PC-3 (cell line): ENCODE measurements at regions not wholly inside any gene's neighbourhood (a gene's known extent, or its start where the extent isn't known, plus 50 kb on each side); places are given as distances from the start of the nearest gene placed in this dataset.

Experiments used
- EZH2phosphoT487 ChIP-seq: fragments of 300-600 bp; sonication (generic); IDR thresholded peaks from 2 replicates; pipeline ENCODE4 v1.6.1; 2018; ENCODE audit warnings: mild to moderate bottlenecking, antibody characterized with exemption, low read length, borderline replicate concordance
- TF ChIP-seq, protein P1 (sequence below): fragments of 300-600 bp; sonication (generic); conservative IDR thresholded peaks from 2 replicates; pipeline ENCODE4 v1.5.1; 2017; ENCODE audit warnings: antibody characterized with exemption, low read depth, mild to moderate bottlenecking, low read length

- TF ChIP-seq, protein P1, sequence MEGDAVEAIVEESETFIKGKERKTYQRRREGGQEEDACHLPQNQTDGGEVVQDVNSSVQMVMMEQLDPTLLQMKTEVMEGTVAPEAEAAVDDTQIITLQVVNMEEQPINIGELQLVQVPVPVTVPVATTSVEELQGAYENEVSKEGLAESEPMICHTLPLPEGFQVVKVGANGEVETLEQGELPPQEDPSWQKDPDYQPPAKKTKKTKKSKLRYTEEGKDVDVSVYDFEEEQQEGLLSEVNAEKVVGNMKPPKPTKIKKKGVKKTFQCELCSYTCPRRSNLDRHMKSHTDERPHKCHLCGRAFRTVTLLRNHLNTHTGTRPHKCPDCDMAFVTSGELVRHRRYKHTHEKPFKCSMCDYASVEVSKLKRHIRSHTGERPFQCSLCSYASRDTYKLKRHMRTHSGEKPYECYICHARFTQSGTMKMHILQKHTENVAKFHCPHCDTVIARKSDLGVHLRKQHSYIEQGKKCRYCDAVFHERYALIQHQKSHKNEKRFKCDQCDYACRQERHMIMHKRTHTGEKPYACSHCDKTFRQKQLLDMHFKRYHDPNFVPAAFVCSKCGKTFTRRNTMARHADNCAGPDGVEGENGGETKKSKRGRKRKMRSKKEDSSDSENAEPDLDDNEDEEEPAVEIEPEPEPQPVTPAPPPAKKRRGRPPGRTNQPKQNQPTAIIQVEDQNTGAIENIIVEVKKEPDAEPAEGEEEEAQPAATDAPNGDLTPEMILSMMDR = no peak
- no peak for TF ChIP-seq EZH2phosphoT487
Measured at GRCh38 chr1:163845279-163845678, 523.5 kb downstream of the NUF2 start.
